K562 (cell line): ENCODE measurements at regions not wholly inside any gene's neighbourhood (a gene's known extent, or its start where the extent isn't known, plus 50 kb on each side); places are given as distances from the start of the nearest gene placed in this dataset.

ENCODE experiments used
- CCNT2 ChIP-seq: IDR thresholded peaks from 2 replicates; pipeline ENCODE4 v1.6.1; 2011; ENCODE audit warnings: borderline replicate concordance, low read depth, mild to moderate bottlenecking, moderate library complexity, mixed read lengths, low read length; ENCODE audit not compliant: insufficient read length; ENCODE audit errors: extremely low read depth
- KLF10 ChIP-seq: fragments of 250-450 bp; sonication (Bioruptor Pico); IDR thresholded peaks from 2 replicates; pipeline ENCODE4 v1.6.1; 2021; ENCODE audit warnings: matching md5 sums
- MEF2D ChIP-seq: conservative IDR thresholded peaks from 2 replicates; pipeline ENCODE4 v1.6.1; 2016; ENCODE audit warnings: low read depth, missing genetic modification characterization, missing compliant biosample characterization
- RBM15 ChIP-seq: fragments of 200-400 bp; formaldehyde crosslinking; IDR thresholded peaks from 2 replicates; pipeline ENCODE4 v1.6.1; 2018; ENCODE audit warnings: mild to moderate bottlenecking, low read length, moderate library complexity; ENCODE audit not compliant: insufficient read depth
- SAFB2 ChIP-seq: fragments of 200-400 bp; formaldehyde crosslinking; IDR thresholded peaks from 2 replicates; pipeline ENCODE4 v1.6.1; 2018; ENCODE audit warnings: borderline replicate concordance, low read length, low read depth, moderate library complexity; ENCODE audit not compliant: severe bottlenecking
- STAT5B ChIP-seq: fragments of 250-450 bp; sonication (Bioruptor Pico); IDR thresholded peaks from 2 replicates; pipeline ENCODE4 v1.8.0; 2021; ENCODE audit warnings: mild to moderate bottlenecking, inconsistent platforms
- TAF15 ChIP-seq: fragments of 200-400 bp; formaldehyde crosslinking; IDR thresholded peaks from 2 replicates; pipeline ENCODE4 v1.6.1; 2017; ENCODE audit warnings: mild to moderate bottlenecking, low read depth, low read length, moderate library complexity
- TF ChIP-seq, protein P1 (sequence below): fragments of 200-600 bp; sonication (generic); IDR thresholded peaks from one replicate; pipeline ENCODE4 v1.6.1; 2012; ENCODE audit warnings: mild to moderate bottlenecking, low read depth, low read length, inconsistent platforms
- TF ChIP-seq, protein P2 (sequence below): fragments of 450-650 bp; IDR thresholded peaks from 2 replicates; pipeline ENCODE4 v1.7.0; 2016; ENCODE audit warnings: borderline replicate concordance
- TF ChIP-seq, protein P3 (sequence below): fragments of 450-650 bp; formaldehyde crosslinking; IDR thresholded peaks from 2 replicates; pipeline ENCODE4 v1.4.0; 2020; ENCODE audit warnings: mild to moderate bottlenecking, moderate library complexity

GRCh38 chr2:211062297-211062612, 505.9 kb downstream of the CPS1 start (continued):
- TF ChIP-seq, protein P1, sequence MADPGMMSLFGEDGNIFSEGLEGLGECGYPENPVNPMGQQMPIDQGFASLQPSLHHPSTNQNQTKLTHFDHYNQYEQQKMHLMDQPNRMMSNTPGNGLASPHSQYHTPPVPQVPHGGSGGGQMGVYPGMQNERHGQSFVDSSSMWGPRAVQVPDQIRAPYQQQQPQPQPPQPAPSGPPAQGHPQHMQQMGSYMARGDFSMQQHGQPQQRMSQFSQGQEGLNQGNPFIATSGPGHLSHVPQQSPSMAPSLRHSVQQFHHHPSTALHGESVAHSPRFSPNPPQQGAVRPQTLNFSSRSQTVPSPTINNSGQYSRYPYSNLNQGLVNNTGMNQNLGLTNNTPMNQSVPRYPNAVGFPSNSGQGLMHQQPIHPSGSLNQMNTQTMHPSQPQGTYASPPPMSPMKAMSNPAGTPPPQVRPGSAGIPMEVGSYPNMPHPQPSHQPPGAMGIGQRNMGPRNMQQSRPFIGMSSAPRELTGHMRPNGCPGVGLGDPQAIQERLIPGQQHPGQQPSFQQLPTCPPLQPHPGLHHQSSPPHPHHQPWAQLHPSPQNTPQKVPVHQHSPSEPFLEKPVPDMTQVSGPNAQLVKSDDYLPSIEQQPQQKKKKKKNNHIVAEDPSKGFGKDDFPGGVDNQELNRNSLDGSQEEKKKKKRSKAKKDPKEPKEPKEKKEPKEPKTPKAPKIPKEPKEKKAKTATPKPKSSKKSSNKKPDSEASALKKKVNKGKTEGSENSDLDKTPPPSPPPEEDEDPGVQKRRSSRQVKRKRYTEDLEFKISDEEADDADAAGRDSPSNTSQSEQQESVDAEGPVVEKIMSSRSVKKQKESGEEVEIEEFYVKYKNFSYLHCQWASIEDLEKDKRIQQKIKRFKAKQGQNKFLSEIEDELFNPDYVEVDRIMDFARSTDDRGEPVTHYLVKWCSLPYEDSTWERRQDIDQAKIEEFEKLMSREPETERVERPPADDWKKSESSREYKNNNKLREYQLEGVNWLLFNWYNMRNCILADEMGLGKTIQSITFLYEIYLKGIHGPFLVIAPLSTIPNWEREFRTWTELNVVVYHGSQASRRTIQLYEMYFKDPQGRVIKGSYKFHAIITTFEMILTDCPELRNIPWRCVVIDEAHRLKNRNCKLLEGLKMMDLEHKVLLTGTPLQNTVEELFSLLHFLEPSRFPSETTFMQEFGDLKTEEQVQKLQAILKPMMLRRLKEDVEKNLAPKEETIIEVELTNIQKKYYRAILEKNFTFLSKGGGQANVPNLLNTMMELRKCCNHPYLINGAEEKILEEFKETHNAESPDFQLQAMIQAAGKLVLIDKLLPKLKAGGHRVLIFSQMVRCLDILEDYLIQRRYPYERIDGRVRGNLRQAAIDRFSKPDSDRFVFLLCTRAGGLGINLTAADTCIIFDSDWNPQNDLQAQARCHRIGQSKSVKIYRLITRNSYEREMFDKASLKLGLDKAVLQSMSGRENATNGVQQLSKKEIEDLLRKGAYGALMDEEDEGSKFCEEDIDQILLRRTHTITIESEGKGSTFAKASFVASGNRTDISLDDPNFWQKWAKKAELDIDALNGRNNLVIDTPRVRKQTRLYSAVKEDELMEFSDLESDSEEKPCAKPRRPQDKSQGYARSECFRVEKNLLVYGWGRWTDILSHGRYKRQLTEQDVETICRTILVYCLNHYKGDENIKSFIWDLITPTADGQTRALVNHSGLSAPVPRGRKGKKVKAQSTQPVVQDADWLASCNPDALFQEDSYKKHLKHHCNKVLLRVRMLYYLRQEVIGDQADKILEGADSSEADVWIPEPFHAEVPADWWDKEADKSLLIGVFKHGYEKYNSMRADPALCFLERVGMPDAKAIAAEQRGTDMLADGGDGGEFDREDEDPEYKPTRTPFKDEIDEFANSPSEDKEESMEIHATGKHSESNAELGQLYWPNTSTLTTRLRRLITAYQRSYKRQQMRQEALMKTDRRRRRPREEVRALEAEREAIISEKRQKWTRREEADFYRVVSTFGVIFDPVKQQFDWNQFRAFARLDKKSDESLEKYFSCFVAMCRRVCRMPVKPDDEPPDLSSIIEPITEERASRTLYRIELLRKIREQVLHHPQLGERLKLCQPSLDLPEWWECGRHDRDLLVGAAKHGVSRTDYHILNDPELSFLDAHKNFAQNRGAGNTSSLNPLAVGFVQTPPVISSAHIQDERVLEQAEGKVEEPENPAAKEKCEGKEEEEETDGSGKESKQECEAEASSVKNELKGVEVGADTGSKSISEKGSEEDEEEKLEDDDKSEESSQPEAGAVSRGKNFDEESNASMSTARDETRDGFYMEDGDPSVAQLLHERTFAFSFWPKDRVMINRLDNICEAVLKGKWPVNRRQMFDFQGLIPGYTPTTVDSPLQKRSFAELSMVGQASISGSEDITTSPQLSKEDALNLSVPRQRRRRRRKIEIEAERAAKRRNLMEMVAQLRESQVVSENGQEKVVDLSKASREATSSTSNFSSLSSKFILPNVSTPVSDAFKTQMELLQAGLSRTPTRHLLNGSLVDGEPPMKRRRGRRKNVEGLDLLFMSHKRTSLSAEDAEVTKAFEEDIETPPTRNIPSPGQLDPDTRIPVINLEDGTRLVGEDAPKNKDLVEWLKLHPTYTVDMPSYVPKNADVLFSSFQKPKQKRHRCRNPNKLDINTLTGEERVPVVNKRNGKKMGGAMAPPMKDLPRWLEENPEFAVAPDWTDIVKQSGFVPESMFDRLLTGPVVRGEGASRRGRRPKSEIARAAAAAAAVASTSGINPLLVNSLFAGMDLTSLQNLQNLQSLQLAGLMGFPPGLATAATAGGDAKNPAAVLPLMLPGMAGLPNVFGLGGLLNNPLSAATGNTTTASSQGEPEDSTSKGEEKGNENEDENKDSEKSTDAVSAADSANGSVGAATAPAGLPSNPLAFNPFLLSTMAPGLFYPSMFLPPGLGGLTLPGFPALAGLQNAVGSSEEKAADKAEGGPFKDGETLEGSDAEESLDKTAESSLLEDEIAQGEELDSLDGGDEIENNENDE = no peak
- TF ChIP-seq KLF10 = no peak
- no peak for TF ChIP-seq STAT5B (CRISPR knock-in tag)
- TF ChIP-seq, protein P2, sequence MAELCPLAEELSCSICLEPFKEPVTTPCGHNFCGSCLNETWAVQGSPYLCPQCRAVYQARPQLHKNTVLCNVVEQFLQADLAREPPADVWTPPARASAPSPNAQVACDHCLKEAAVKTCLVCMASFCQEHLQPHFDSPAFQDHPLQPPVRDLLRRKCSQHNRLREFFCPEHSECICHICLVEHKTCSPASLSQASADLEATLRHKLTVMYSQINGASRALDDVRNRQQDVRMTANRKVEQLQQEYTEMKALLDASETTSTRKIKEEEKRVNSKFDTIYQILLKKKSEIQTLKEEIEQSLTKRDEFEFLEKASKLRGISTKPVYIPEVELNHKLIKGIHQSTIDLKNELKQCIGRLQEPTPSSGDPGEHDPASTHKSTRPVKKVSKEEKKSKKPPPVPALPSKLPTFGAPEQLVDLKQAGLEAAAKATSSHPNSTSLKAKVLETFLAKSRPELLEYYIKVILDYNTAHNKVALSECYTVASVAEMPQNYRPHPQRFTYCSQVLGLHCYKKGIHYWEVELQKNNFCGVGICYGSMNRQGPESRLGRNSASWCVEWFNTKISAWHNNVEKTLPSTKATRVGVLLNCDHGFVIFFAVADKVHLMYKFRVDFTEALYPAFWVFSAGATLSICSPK = no peak
- no peak for TF ChIP-seq CCNT2
- TF ChIP-seq SAFB2 = no peak
- no peak for TF ChIP-seq MEF2D
- TF ChIP-seq, protein P3, sequence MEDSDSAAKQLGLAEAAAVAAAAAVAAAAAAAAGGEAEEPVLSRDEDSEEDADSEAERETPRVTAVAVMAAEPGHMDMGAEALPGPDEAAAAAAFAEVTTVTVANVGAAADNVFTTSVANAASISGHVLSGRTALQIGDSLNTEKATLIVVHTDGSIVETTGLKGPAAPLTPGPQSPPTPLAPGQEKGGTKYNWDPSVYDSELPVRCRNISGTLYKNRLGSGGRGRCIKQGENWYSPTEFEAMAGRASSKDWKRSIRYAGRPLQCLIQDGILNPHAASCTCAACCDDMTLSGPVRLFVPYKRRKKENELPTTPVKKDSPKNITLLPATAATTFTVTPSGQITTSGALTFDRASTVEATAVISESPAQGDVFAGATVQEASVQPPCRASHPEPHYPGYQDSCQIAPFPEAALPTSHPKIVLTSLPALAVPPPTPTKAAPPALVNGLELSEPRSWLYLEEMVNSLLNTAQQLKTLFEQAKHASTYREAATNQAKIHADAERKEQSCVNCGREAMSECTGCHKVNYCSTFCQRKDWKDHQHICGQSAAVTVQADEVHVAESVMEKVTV (CRISPR knock-in tag) = no peak
- no peak for TF ChIP-seq RBM15
- TF ChIP-seq TAF15 = no peak
